ENCODE measurements at regions not wholly inside any gene's neighbourhood (a gene's known extent, or its start where the extent isn't known, plus 50 kb on each side); places are given as distances from the start of the nearest gene placed in this dataset.

GRCh38 chr3:188950832-188951489, 220.8 kb upstream of the TPRG1 start:
- TF ChIP-seq CTCF (IDR thresholded peaks at IDR 0.05) (no peak), EZH2 (IDR thresholded peaks at IDR 0.05) (no peak), EZH2phosphoT487 (IDR thresholded peaks at IDR 0.05) (no peak)

Measured in neural progenitor cell (in vitro differentiated cells).